ENCODE measurements at regions not wholly inside any gene's neighbourhood (a gene's known extent, or its start where the extent isn't known, plus 50 kb on each side); places are given as distances from the start of the nearest gene placed in this dataset.

- H3K4ac ChIP-seq (replicated peaks; ENCODE audit: insufficient read length, low read depth, low read length) = no peak overlapping the region
- no peak overlapping the region for H4K91ac ChIP-seq (replicated peaks; ENCODE audit: insufficient read length, low read length)
- no peaks in the 10 kb centered on the region; the same call in 1 of the 2 replicates for H3K23me2 ChIP-seq (ENCODE audit: low read depth, low read length)
- no peak overlapping the region for H4K8ac ChIP-seq (ENCODE audit: extremely low read depth, insufficient read depth, low read length)
- H3K56ac ChIP-seq (replicated peaks; ENCODE audit: insufficient read length, low read depth, low read length) = no peak overlapping the region
- no peak overlapping the region for H3K27ac ChIP-seq (ENCODE audit: low read depth, low read length)
- no peak overlapping the region for H3K9ac ChIP-seq (replicated peaks in 1 of 4; ENCODE audit: extremely low read depth in 1 of 4, low read depth in 3 of 4, low read length in 3 of 4)
- H3K18ac ChIP-seq (ENCODE audit: extremely low read depth, low read length) = no peak overlapping the region
- H2BK20ac ChIP-seq (ENCODE audit: low read length) = no peak overlapping the region
- H3K14ac ChIP-seq (ENCODE audit: insufficient read length) = no peak overlapping the region
- no peak overlapping the region for H2BK5ac ChIP-seq (ENCODE audit: low read depth, low read length)
- H3K79me1 ChIP-seq (ENCODE audit: low read depth, low read length) = no peaks in the 10 kb centered on the region
- ChIA-PET CTCF (ENCODE audit: partially characterized antibody) (interaction anchor here (0.6 kb wide), 1 partner anchor 430 kb away, joined by 3 read pairs; no protein-coding TSS in a partner anchor), POLR2A (ENCODE audit: partially characterized antibody) (no interaction called here)
- H3K4me2 ChIP-seq (ENCODE audit: insufficient read depth in 1 of 2, low read depth in 2 of 2, low read length in 2 of 2) = no peak overlapping the region
- H3K4me1 ChIP-seq (replicated peaks in 1 of 4; ENCODE audit: control insufficient read depth in 3 of 4, insufficient read depth in 4 of 4, low read length in 3 of 4) = no peaks in the 10 kb centered on the region
- 0 out of 4 replicates have a peak, but pooled peaks cover 0 to 4% of the 10 kb centered on the region in 2 experiments for H3K9me3 ChIP-seq (ENCODE audit: insufficient read depth in 2 of 2, low read depth in 1 of 2, low read length in 1 of 2)
- TF ChIP-seq CBX8 (IDR thresholded peaks at IDR 0.05; ENCODE audit: borderline replicate concordance, low read depth, low read length) (no peak), KDM4A (IDR thresholded peaks at IDR 0.05; ENCODE audit: low read depth, low read length, severe bottlenecking) (no peak), SAP30 (IDR thresholded peaks at IDR 0.05; ENCODE audit: insufficient read depth, insufficient replicate concordance, low read length) (no peak), YY1 (IDR thresholded peaks at IDR 0.05; ENCODE audit: low read depth, low read length) (no peak), POU5F1 (IDR thresholded peaks at IDR 0.05; ENCODE audit: low read depth, low read length) (no peak)
- no peak overlapping the region for H2AFZ ChIP-seq (ENCODE audit: low read length)
- H3K27me3 ChIP-seq (replicated peaks in 1 of 4; ENCODE audit: control insufficient read depth in 3 of 4, extremely low read depth in 1 of 4, insufficient read depth in 3 of 4, low read length in 3 of 4) = no peaks in the 10 kb centered on the region
- H2AK5ac ChIP-seq (ENCODE audit: low read depth, low read length) = no peak overlapping the region
- H2BK15ac ChIP-seq (ENCODE audit: low read length) = no peak overlapping the region
- DNase-seq (ENCODE audit: low read depth in 1 of 2, low spot score in 2 of 2) (no peak), FAIRE-seq (no peak)
- no peaks in the 10 kb centered on the region for H4K20me1 ChIP-seq (replicated peaks in 1 of 2; ENCODE audit: control insufficient read depth in 1 of 2, insufficient read depth in 2 of 2, low read length in 2 of 2)
- no peaks in the 10 kb centered on the region for H3K36me3 ChIP-seq (ENCODE audit: control insufficient read depth in 2 of 4, insufficient read depth in 4 of 4, low read length in 3 of 4)
- no peaks in the 10 kb centered on the region for H3K79me2 ChIP-seq (ENCODE audit: control insufficient read depth in 1 of 2, insufficient read depth in 2 of 2, low read length in 2 of 2)
- no peak overlapping the region for H2BK120ac ChIP-seq (replicated peaks; ENCODE audit: low read depth, low read length)
- H2BK12ac ChIP-seq (ENCODE audit: low read depth, low read length) = no peak overlapping the region
- H3K4me3 ChIP-seq (ENCODE audit: extremely low read depth in 1 of 4, insufficient read depth in 2 of 4, low read depth in 3 of 4, low read length in 4 of 4) = no peak overlapping the region
- H3K23ac ChIP-seq (ENCODE audit: insufficient read length) = no peak overlapping the region
- 94% methylated on average over 5 of the region's 5 CpGs; no CpG with 5 or more reads in 1 of the 2 experiments for WGBS, 2 experiments (ENCODE audit: extremely low coverage in 1 of 2, insufficient coverage in 1 of 2, insufficient read length in 1 of 2, insufficient replicate concordance in 2 of 2, low coverage in 1 of 2, low lambda C conversion rate in 2 of 2, missing lambda C conversion rate in 1 of 2)
- H4K5ac ChIP-seq (ENCODE audit: insufficient read length, low read depth, low read length) = no peak overlapping the region
These were observed 128.2 kb upstream of the UXS1 start for GRCh38 chr2:106322281-106322680.
